ENCODE measurements at regions not wholly inside any gene's neighbourhood (a gene's known extent, or its start where the extent isn't known, plus 50 kb on each side); places are given as distances from the start of the nearest gene placed in this dataset.
A peak's percentile ranks its signal among the peaks of the same experiment; 100 is the strongest.

GRCh38 chr13:29905845-29906244 lies 55.4 kb upstream of the UBL3 start:
- Mint-ChIP-seq H3K36me3 (no peaks in the 10 kb centered on the region), H3K4me1 (peaks cover 24% of the 10 kb centered on the region)
- ATAC-seq: no peak

GRCh38 chr13:29903996-29904395 lies 53.6 kb upstream of the UBL3 start:
- ATAC-seq (no peak), DNase-seq (ENCODE audit: low spot score in 2 of 2) (no peak)
- Mint-ChIP-seq H3K27ac (no peak overlapping the region), H3K4me1 (peaks cover 24% of the 10 kb centered on the region), H3K9me3 (no peaks in the 10 kb centered on the region), H3K4me3 (no peak overlapping the region), H3K36me3 (no peaks in the 10 kb centered on the region)

More at GRCh38 chr13:29905845-29906244, 55.4 kb upstream of the UBL3 start:
- H3K4me3 Mint-ChIP-seq: no peak overlapping the region
- H3K9me3 Mint-ChIP-seq: no peaks in the 10 kb centered on the region
- no peak overlapping the region for H3K27ac Mint-ChIP-seq
- DNase-seq (ENCODE audit: low spot score in 2 of 2): no peak

- no peak overlapping the region for H3K4me3 Mint-ChIP-seq
- no peaks in the 10 kb centered on the region for H3K9me3 Mint-ChIP-seq
Observed at GRCh38 chr13:29903543-29903942, 53.1 kb upstream of the UBL3 start.

GRCh38 chr13:29902632-29903305 lies 52.4 kb upstream of the UBL3 start:
- peak overlapping the region; percentile 65 for H3K4me3 Mint-ChIP-seq
- ATAC-seq: no peak
- DNase-seq (ENCODE audit: low spot score in 2 of 2): no peak
- H3K9me3 Mint-ChIP-seq: no peaks in the 10 kb centered on the region
- H3K36me3 Mint-ChIP-seq: no peaks in the 10 kb centered on the region
- H3K4me1 Mint-ChIP-seq: peaks cover 24% of the 10 kb centered on the region
- H3K27ac Mint-ChIP-seq: peak overlapping the region; percentile 13

More at GRCh38 chr13:29903543-29903942, 53.1 kb upstream of the UBL3 start:
- ATAC-seq (no peak), DNase-seq (ENCODE audit: low spot score in 2 of 2) (no peak)
- Mint-ChIP-seq H3K27ac (no peak overlapping the region), H3K36me3 (no peaks in the 10 kb centered on the region), H3K4me1 (peaks cover 24% of the 10 kb centered on the region)

- Mint-ChIP-seq H3K4me3 (peak overlapping the region; percentile 65), H3K9me3 (no peaks in the 10 kb centered on the region), H3K36me3 (no peaks in the 10 kb centered on the region), H3K4me1 (peaks cover 24% of the 10 kb centered on the region), H3K27ac (peak overlapping the region; percentile 13)
- ATAC-seq: peak; percentile 65
- no peak for DNase-seq (ENCODE audit: low spot score in 2 of 2)
Observed at GRCh38 chr13:29901710-29902631, 51.6 kb upstream of the UBL3 start.

All from stimulated activated effector memory CD8-positive, alpha-beta T cell treated with anti-CD3 and anti-CD28 coated beads, Interleukin-12 subunit alpha, Interleukin-12 subunit beta, amount 100 ng/mL, for 72 hours (primary cell).